ENCODE measurements at regions not wholly inside any gene's neighbourhood (a gene's known extent, or its start where the extent isn't known, plus 50 kb on each side); places are given as distances from the start of the nearest gene placed in this dataset.

DNA sequence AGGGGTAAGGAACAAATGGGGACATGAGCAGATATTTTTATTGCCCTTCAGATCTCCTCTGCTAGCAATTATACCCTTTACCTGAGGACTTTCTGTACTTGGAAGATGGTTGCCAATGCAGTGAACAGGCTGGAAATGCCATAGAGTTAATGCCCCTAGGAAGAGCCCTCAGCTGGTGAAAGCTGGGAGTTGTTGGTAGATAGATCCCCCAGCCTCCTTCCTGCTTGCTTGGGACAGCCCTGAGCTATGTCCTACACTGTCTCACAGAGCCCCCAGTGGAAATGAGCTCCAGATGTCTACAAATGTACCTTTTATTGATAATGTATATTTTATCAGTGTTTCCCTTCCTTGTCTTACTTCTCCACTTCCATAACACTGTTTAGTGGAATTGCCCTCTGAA is 87.6 kb upstream of the PAK5 start:
- Histone ChIP-seq H3K27me3 (ENCODE audit: control insufficient read depth, insufficient read depth, low read length, poor library complexity, severe bottlenecking) (no peaks in the 10 kb centered on the region), H3K4me3 (ENCODE audit: low read length) (no peak overlapping the region), H3K36me3 (ENCODE audit: control insufficient read depth, insufficient read depth, low read length) (no peaks in the 10 kb centered on the region), H3K27ac (ENCODE audit: low read depth, low read length) (no peak overlapping the region), H3K4me1 (ENCODE audit: control insufficient read depth, insufficient read depth, low read length) (no peaks in the 10 kb centered on the region), H3K9me3 (ENCODE audit: control insufficient read depth, low read length) (no peaks in the 10 kb centered on the region), H3K9ac (ENCODE audit: extremely low read depth, low read length, poor library complexity, severe bottlenecking) (no peak overlapping the region)
- Mint-ChIP-seq H3K9me3 (no peaks in the 10 kb centered on the region), H3K4me1 (no peaks in the 10 kb centered on the region), H3K36me3 (ENCODE audit: low read depth) (no peaks in the 10 kb centered on the region), H3K27me3 (ENCODE audit: insufficient read depth) (no peaks in the 10 kb centered on the region), H3K4me3 (no peak overlapping the region), H3K27ac (no peak overlapping the region)
- no peak for DNase-seq
- TF ChIP-seq, protein P1, sequence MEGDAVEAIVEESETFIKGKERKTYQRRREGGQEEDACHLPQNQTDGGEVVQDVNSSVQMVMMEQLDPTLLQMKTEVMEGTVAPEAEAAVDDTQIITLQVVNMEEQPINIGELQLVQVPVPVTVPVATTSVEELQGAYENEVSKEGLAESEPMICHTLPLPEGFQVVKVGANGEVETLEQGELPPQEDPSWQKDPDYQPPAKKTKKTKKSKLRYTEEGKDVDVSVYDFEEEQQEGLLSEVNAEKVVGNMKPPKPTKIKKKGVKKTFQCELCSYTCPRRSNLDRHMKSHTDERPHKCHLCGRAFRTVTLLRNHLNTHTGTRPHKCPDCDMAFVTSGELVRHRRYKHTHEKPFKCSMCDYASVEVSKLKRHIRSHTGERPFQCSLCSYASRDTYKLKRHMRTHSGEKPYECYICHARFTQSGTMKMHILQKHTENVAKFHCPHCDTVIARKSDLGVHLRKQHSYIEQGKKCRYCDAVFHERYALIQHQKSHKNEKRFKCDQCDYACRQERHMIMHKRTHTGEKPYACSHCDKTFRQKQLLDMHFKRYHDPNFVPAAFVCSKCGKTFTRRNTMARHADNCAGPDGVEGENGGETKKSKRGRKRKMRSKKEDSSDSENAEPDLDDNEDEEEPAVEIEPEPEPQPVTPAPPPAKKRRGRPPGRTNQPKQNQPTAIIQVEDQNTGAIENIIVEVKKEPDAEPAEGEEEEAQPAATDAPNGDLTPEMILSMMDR (conservative IDR thresholded peaks at IDR 0.05) = peak; percentile 36

DNA sequence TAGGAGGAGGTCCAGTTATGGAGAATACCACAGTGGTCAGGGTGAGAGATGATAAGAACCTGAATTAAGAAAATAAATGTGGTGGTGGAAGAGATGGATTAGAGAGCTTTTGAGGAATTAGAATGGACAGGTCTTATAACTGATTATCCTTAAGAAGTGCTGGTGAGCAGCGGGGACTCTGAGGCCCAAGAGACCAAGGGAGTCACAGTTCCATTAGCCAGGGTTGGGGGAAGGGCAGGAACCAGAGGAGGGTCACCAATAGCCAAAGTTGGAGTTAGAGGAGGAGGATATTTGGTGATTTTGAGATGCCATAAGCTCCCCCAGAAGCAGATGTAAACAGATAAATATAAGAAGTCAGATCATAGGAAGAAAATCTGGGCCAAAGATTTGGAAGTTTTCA is 87.1 kb upstream of the PAK5 start:
- H3K27ac Mint-ChIP-seq = no peak overlapping the region
- no peak overlapping the region for H3K9ac ChIP-seq (ENCODE audit: extremely low read depth, low read length, poor library complexity, severe bottlenecking)
- no peaks in the 10 kb centered on the region for H3K27me3 ChIP-seq (ENCODE audit: control insufficient read depth, insufficient read depth, low read length, poor library complexity, severe bottlenecking)
- no peaks in the 10 kb centered on the region for H3K27me3 Mint-ChIP-seq (ENCODE audit: insufficient read depth)
- DNase-seq = no peak
- TF ChIP-seq, protein P1 (conservative IDR thresholded peaks at IDR 0.05) = no peak
- no peaks in the 10 kb centered on the region for H3K36me3 Mint-ChIP-seq (ENCODE audit: low read depth)
- H3K27ac ChIP-seq (ENCODE audit: low read depth, low read length) = no peak overlapping the region
- no peaks in the 10 kb centered on the region for H3K9me3 ChIP-seq (ENCODE audit: control insufficient read depth, low read length)
- whole genome bisulfite sequencing, 2 experiments (ENCODE audit: insufficient coverage in 1 of 2, insufficient read length in 1 of 2) = 94 to 100% methylated on average over 1 of the region's 1 CpG
- no peaks in the 10 kb centered on the region for H3K4me1 ChIP-seq (ENCODE audit: control insufficient read depth, insufficient read depth, low read length)
- H3K4me1 Mint-ChIP-seq = no peaks in the 10 kb centered on the region
- H3K36me3 ChIP-seq (ENCODE audit: control insufficient read depth, insufficient read depth, low read length) = no peaks in the 10 kb centered on the region
- no peak overlapping the region for H3K4me3 ChIP-seq (ENCODE audit: low read length)
- H3K4me3 Mint-ChIP-seq = no peak overlapping the region
- no peaks in the 10 kb centered on the region for H3K9me3 Mint-ChIP-seq

DNA sequence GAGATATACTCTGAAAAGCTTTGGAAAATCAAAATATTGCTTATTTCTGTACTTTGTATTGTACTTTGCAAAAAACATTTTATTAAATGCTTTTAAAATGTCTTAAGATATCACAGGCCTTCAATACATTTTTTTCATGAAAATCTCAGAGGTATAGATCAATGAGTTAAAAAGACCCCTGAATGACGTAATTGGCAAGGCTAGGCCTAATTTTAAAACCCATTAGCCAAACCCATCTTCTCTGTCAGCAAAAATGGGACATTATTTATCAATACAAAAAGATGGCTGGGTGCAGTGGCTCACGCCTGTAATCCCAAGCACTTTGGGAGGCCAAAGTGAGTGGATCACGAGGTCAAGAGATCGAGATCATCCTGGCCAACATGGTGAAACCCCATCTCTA is 84.8 kb upstream of the PAK5 start:
- Mint-ChIP-seq H3K9me3 (no peaks in the 10 kb centered on the region), H3K4me1 (no peaks in the 10 kb centered on the region), H3K27me3 (ENCODE audit: insufficient read depth) (no peaks in the 10 kb centered on the region), H3K4me3 (no peak overlapping the region), H3K27ac (no peak overlapping the region), H3K36me3 (ENCODE audit: low read depth) (no peaks in the 10 kb centered on the region)
- no peaks in the 10 kb centered on the region for H3K9me3 ChIP-seq (ENCODE audit: control insufficient read depth, low read length)
- H3K27ac ChIP-seq (ENCODE audit: low read depth, low read length) = no peak overlapping the region
- no peaks in the 10 kb centered on the region for H3K27me3 ChIP-seq (ENCODE audit: control insufficient read depth, insufficient read depth, low read length, poor library complexity, severe bottlenecking)
- 87 to 100% methylated on average over 2 to 4 of the region's 4 CpGs for WGBS, 2 experiments (ENCODE audit: insufficient coverage in 1 of 2, insufficient read length in 1 of 2)
- TF ChIP-seq, protein P1 (conservative IDR thresholded peaks at IDR 0.05) = no peak
- no peak for DNase-seq
- H3K36me3 ChIP-seq (ENCODE audit: control insufficient read depth, insufficient read depth, low read length) = no peaks in the 10 kb centered on the region
- no peak overlapping the region for H3K9ac ChIP-seq (ENCODE audit: extremely low read depth, low read length, poor library complexity, severe bottlenecking)
- no peak overlapping the region for H3K4me3 ChIP-seq (ENCODE audit: low read length)
- H3K4me1 ChIP-seq (ENCODE audit: control insufficient read depth, insufficient read depth, low read length) = no peaks in the 10 kb centered on the region
